ENCODE measurements at regions not wholly inside any gene's neighbourhood (a gene's known extent, or its start where the extent isn't known, plus 50 kb on each side); places are given as distances from the start of the nearest gene placed in this dataset.

DNA sequence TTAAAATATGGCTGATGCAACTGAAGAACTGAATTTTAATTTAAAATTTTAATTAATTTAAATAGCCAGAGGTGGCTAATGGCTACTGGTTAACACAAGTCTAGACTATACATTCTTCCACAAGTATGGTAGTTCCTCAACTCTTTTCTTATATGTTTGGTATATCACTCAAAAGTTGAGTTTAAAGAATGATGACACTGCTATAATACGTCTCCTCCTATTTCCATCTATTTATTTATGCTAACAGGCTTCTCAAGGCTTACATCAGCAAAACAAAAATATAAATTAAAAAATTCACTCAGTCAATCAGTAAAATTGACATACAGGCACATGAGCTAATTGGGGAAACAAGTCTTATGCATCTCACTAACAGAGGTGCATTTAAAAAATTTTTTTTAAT is 227.9 kb upstream of the PMFBP1 start:
- H3K9me3 Mint-ChIP-seq = peaks cover 0 to 3% (median 2%) of the 10 kb centered on the region in 7 donors
- no peaks in the 10 kb centered on the region for H3K27me3 Mint-ChIP-seq (ENCODE audit: low read depth in 3 of 3)
- Histone ChIP-seq H3K9me3 (replicated peaks in 1 of 2; ENCODE audit: control insufficient read depth in 1 of 2, insufficient read depth in 1 of 2, low read length in 2 of 2) (no peaks in the 10 kb centered on the region), H3K27ac (ENCODE audit: low read depth in 1 of 2, low read length in 2 of 2) (no peak overlapping the region), H3K36me3 (replicated peaks in 1 of 2; ENCODE audit: control insufficient read depth in 1 of 2, insufficient read depth in 2 of 2, low read length in 2 of 2) (no peaks in the 10 kb centered on the region), H2AFZ (ENCODE audit: insufficient read depth, low read depth, low read length, poor library complexity, severe bottlenecking) (no peak overlapping the region), H3K9ac (ENCODE audit: insufficient read depth, low read length, poor library complexity, severe bottlenecking) (no peak overlapping the region), H3K4me3 (replicated peaks in 1 of 3; ENCODE audit: low read depth in 2 of 3, low read length in 3 of 3) (no peak overlapping the region), H3K4me2 (replicated peaks; ENCODE audit: extremely low read depth, low read length, poor library complexity, severe bottlenecking) (no peak overlapping the region), H3K27me3 (ENCODE audit: control insufficient read depth in 2 of 2, insufficient read depth in 2 of 2, low read length in 2 of 2) (no peaks in the 10 kb centered on the region), H4K20me1 (ENCODE audit: insufficient read depth, low read length) (no peaks in the 10 kb centered on the region), H3K4me1 (ENCODE audit: control insufficient read depth in 1 of 2, insufficient read depth in 2 of 2, low read length in 2 of 2) (no peaks in the 10 kb centered on the region), H3K79me2 (ENCODE audit: insufficient read depth, low read length) (no peaks in the 10 kb centered on the region)
- intact Hi-C loops (cut with micrococcal nuclease) = no loop called here
- no peak overlapping the region for H3K4me3 Mint-ChIP-seq
- H3K36me3 Mint-ChIP-seq = peaks cover 3% of the 10 kb centered on the region in 2 donors
- DNase-seq = no peak
- TF ChIP-seq, protein P1, sequence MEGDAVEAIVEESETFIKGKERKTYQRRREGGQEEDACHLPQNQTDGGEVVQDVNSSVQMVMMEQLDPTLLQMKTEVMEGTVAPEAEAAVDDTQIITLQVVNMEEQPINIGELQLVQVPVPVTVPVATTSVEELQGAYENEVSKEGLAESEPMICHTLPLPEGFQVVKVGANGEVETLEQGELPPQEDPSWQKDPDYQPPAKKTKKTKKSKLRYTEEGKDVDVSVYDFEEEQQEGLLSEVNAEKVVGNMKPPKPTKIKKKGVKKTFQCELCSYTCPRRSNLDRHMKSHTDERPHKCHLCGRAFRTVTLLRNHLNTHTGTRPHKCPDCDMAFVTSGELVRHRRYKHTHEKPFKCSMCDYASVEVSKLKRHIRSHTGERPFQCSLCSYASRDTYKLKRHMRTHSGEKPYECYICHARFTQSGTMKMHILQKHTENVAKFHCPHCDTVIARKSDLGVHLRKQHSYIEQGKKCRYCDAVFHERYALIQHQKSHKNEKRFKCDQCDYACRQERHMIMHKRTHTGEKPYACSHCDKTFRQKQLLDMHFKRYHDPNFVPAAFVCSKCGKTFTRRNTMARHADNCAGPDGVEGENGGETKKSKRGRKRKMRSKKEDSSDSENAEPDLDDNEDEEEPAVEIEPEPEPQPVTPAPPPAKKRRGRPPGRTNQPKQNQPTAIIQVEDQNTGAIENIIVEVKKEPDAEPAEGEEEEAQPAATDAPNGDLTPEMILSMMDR (IDR thresholded peaks at IDR 0.05) = no peak
- WGBS (ENCODE audit: insufficient coverage) = no CpG with 5 or more reads among the region's 1 CpG
- H3K4me1 Mint-ChIP-seq = no peaks in the 10 kb centered on the region
- H3K27ac Mint-ChIP-seq = no peak overlapping the region

DNA sequence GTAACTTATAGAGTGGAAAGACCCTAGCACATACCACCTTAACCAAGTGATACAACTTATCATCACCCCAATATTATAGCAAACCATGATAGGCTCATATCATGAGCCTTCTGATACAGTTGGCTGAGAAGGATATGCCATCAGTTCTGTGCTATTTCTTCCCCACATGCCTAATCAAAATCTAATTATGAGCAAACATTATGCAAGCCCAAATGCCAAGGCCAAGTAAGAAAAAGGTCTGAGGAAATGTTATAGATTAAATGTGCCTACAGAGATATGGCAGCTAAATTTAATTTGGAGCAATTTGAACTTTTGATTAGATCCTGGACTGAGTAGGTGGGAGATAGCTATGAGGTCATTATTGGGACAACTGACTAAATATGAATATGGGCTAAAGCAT is 225.9 kb upstream of the PMFBP1 start:
- Mint-ChIP-seq H3K36me3 (peaks cover 4 to 5% of the 10 kb centered on the region in 2 donors), H3K27ac (no peak overlapping the region), H3K4me1 (no peaks in the 10 kb centered on the region), H3K9me3 (peaks cover 0 to 12% (median 6%) of the 10 kb centered on the region in 7 donors), H3K4me3 (no peak overlapping the region), H3K27me3 (ENCODE audit: low read depth in 3 of 3) (no peaks in the 10 kb centered on the region)
- Histone ChIP-seq H2AFZ (ENCODE audit: insufficient read depth, low read depth, low read length, poor library complexity, severe bottlenecking) (no peak overlapping the region), H4K20me1 (ENCODE audit: insufficient read depth, low read length) (no peaks in the 10 kb centered on the region), H3K79me2 (ENCODE audit: insufficient read depth, low read length) (no peaks in the 10 kb centered on the region), H3K36me3 (replicated peaks in 1 of 2; ENCODE audit: control insufficient read depth in 1 of 2, insufficient read depth in 2 of 2, low read length in 2 of 2) (no peaks in the 10 kb centered on the region), H3K9ac (ENCODE audit: insufficient read depth, low read length, poor library complexity, severe bottlenecking) (no peak overlapping the region), H3K4me3 (replicated peaks in 1 of 3; ENCODE audit: low read depth in 2 of 3, low read length in 3 of 3) (no peak overlapping the region), H3K4me1 (ENCODE audit: control insufficient read depth in 1 of 2, insufficient read depth in 2 of 2, low read length in 2 of 2) (no peaks in the 10 kb centered on the region), H3K4me2 (replicated peaks; ENCODE audit: extremely low read depth, low read length, poor library complexity, severe bottlenecking) (no peak overlapping the region), H3K9me3 (replicated peaks in 1 of 2; ENCODE audit: control insufficient read depth in 1 of 2, insufficient read depth in 1 of 2, low read length in 2 of 2) (no peaks in the 10 kb centered on the region), H3K27me3 (ENCODE audit: control insufficient read depth in 2 of 2, insufficient read depth in 2 of 2, low read length in 2 of 2) (no peaks in the 10 kb centered on the region), H3K27ac (ENCODE audit: low read depth in 1 of 2, low read length in 2 of 2) (no peak overlapping the region)
- intact Hi-C loops (cut with micrococcal nuclease) = no loop called here
- TF ChIP-seq, protein P1 (IDR thresholded peaks at IDR 0.05) = no peak
- no peak for DNase-seq
